Ovary (tissue), 7 donors: ENCODE measurements at regions not wholly inside any gene's neighbourhood (a gene's known extent, or its start where the extent isn't known, plus 50 kb on each side); places are given as distances from the start of the nearest gene placed in this dataset.

Source experiments
- DNase-seq, 5 donors: peaks; one replicate each; pipeline ENCODE4 v3.0.0-alpha.2; 2019 to 2020
- H3K27ac ChIP-seq, 2 donors: fragments of 200-600 bp; one replicate each; pipeline versions ENCODE4 v1.5.1 to v1.8.0; 2019 to 2022
- H3K27me3 ChIP-seq: fragments of 200-600 bp; one replicate; pipeline ENCODE4 v1.8.0; 2022
- H3K36me3 ChIP-seq: fragments of 200-600 bp; sonication (generic); one replicate; pipeline ENCODE4 v1.5.1; 2019
- H3K4me1 ChIP-seq: one replicate; pipeline ENCODE4 v1.8.1; 2013; ENCODE audit warnings: mild to moderate bottlenecking, moderate library complexity; ENCODE audit not compliant: insufficient read depth
- H3K4me3 ChIP-seq: fragments of 200-600 bp; sonication (generic); one replicate; pipeline ENCODE4 v1.5.1; 2017
- H3K9me3 ChIP-seq, 2 donors: fragments of 200-600 bp in 1 of 2; sonication (generic) in 1 of 2; one replicate each; pipeline versions ENCODE4 v1.5.1 to v1.8.1; 2013 to 2019; ENCODE audit warnings: mild to moderate bottlenecking in 1 of 2, moderate library complexity in 1 of 2
- EP300 ChIP-seq: sonication (generic); formaldehyde crosslinking; IDR thresholded peaks from one replicate; pipeline ENCODE4 v1.6.1; 2017; ENCODE audit warnings: antibody characterized with exemption
- POLR2A ChIP-seq: fragments of 450-650 bp; IDR thresholded peaks from one replicate; pipeline ENCODE4 v1.6.1; 2017; ENCODE audit warnings: antibody characterized with exemption, mild to moderate bottlenecking, moderate library complexity
- WGBS, 3 donors: extraction: QIAGEN DNeasy Blood & Tissue Kit in 1 of 3; methylation state at CpG; one replicate each; pipeline versions ENCODE4 v1.1.5 to v1.1.7; 2013 to 2017; 5-methylcytosine and 5-hydroxymethylcytosine counted together
- intact Hi-C, 4 donors: fragments of 100-400 bp; cut with DNase I; formaldehyde crosslinking; loops; one replicate each; pipeline versions ENCODE4 v1.11.0 to v1.15.1; 2022 to 2023
- TF ChIP-seq, protein P1 (sequence below), 3 donors: fragments of 450-650 bp in 2 of 3; fragments of 200-600 bp in 1 of 3; IDR thresholded peaks; one replicate each; pipeline versions ENCODE4 v1.5.1 to v1.8.0; 2016 to 2022; ENCODE audit warnings: antibody characterized with exemption in 3 of 3, mild to moderate bottlenecking in 1 of 3
- donor health status: DM: no; HTN: no; CAD: no; lungs with moderate emphysema.
- donor health status: DM: no; HTN: no; CAD: no.
- donor health status: Bipolar disorder and iron deficiency.
- donor health status: DM: no; HTN: no; CAD: no.
- donor health status: DM: yes; HTN: yes; CAD: no.

DNA sequence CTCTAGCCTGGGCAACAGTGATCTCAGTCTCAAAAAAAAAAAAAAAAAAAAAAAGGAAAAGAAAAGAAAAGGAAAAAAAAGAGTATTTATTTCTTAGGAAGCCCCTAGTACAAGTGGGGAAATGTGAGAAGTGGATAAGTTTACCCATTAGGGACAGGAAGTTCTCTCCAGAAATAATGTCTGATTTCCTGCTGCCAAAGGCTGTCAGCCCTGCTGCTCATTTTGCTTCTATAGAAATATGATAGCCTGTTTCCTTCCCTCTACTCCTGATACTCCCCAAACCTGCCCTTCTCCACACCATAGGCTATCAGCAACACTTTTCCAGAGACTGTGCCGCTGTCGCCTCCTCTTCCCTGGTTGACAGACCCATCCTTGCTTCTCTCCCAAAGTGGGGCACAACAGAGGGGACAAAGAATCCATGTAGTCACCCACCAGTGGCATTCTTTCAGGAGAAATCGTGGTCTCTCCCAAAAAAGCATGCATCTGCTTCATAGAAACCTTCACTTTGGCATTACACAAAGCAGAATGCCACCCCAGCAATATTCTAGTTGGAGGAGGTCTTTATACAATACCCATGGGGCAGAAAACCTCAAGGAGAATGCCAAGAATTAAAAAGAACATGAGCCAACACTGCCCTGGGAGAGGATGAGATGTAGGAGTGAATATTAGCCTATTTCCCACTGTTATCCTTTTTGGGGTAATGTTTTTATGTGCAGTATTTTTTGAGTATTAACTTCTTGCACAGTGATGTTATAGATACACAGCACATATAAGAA, 166.3 kb upstream of the NR5A2 start:
- no peaks in the 10 kb centered on the region for H3K4me1 ChIP-seq
- H3K27ac ChIP-seq = no peak overlapping the region
- H3K4me3 ChIP-seq = no peak overlapping the region
- no peaks in the 10 kb centered on the region for H3K9me3 ChIP-seq
- 65 to 79% (median 77%) methylated on average over 3 of the region's 3 CpGs for WGBS, 3 donors
- TF ChIP-seq, protein P1, sequence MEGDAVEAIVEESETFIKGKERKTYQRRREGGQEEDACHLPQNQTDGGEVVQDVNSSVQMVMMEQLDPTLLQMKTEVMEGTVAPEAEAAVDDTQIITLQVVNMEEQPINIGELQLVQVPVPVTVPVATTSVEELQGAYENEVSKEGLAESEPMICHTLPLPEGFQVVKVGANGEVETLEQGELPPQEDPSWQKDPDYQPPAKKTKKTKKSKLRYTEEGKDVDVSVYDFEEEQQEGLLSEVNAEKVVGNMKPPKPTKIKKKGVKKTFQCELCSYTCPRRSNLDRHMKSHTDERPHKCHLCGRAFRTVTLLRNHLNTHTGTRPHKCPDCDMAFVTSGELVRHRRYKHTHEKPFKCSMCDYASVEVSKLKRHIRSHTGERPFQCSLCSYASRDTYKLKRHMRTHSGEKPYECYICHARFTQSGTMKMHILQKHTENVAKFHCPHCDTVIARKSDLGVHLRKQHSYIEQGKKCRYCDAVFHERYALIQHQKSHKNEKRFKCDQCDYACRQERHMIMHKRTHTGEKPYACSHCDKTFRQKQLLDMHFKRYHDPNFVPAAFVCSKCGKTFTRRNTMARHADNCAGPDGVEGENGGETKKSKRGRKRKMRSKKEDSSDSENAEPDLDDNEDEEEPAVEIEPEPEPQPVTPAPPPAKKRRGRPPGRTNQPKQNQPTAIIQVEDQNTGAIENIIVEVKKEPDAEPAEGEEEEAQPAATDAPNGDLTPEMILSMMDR (IDR thresholded peaks at IDR 0.05) = no peak
- TF ChIP-seq EP300 (no peak), POLR2A (no peak)
- H3K36me3 ChIP-seq = no peaks in the 10 kb centered on the region
- H3K27me3 ChIP-seq = no peaks in the 10 kb centered on the region
- no peak for DNase-seq
- intact Hi-C loops = no loop called here

DNA sequence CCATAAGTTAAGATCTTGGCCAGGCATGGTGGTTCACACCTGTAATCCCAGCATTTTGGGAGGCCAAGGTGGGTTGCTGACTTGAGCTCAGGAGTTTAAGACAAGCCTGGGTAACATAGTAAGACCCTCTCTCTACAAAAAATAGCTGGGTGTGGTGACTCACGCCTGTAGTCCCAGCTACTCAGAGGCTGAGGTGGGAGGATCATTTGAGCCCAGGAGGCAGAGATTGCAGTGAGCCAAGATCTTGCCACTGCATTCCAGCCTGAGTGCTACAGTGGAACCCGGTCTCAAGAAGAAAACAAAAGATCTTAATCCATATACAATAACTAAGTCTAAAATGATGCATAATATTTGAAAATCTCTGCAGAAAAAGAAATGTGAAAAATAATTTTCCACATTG, 165.5 kb upstream of the NR5A2 start:
- Histone ChIP-seq H3K9me3 (no peaks in the 10 kb centered on the region), H3K27ac (no peak overlapping the region), H3K36me3 (no peaks in the 10 kb centered on the region), H3K4me1 (no peaks in the 10 kb centered on the region), H3K27me3 (no peaks in the 10 kb centered on the region), H3K4me3 (no peak overlapping the region)
- intact Hi-C loops = no loop called here
- WGBS, 3 donors = 57 to 78% (median 58%) methylated on average over 2 of the region's 2 CpGs
- DNase-seq = no peak
- TF ChIP-seq, protein P1 (IDR thresholded peaks at IDR 0.05) = no peak
- no peak for TF ChIP-seq POLR2A

- Histone ChIP-seq H3K4me3 (no peak overlapping the region), H3K4me1 (no peaks in the 10 kb centered on the region), H3K9me3 (no peaks in the 10 kb centered on the region), H3K27me3 (no peaks in the 10 kb centered on the region), H3K27ac (no peak overlapping the region), H3K36me3 (no peaks in the 10 kb centered on the region)
- TF ChIP-seq EP300 (no peak), POLR2A (no peak)
- TF ChIP-seq, protein P1 (IDR thresholded peaks at IDR 0.05) = no peak
- WGBS, 3 donors = 62 to 72% (median 62%) methylated on average over 5 of the region's 5 CpGs
- intact Hi-C loops = no loop called here
- no peak for DNase-seq
Measured at GRCh38 chr1:199866210-199866617, 161.3 kb upstream of the NR5A2 start.

DNA sequence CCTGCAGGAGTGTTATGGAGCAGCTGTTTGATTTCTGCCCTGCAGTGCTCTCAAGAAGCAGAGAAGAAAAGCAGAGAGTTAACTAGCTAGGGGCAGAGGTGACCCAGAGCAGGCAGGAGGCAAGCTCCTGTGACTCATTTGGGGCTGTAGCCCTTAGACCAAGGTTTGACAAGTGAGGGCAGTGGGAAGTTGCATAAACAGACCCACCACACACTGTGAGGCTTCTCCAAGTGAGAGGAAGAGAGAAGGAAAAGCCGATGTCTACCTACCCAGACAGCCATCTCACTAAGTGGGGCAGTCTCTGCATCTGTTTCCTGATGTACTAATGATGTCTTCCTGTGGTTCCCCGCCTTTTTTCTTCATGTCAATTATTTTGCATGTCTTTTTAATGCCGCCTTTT, 159.9 kb upstream of the NR5A2 start:
- WGBS, 3 donors = 72 to 73% (median 73%) methylated on average over 3 of the region's 3 CpGs
- TF ChIP-seq POLR2A (no peak), EP300 (no peak)
- TF ChIP-seq, protein P1 (IDR thresholded peaks at IDR 0.05) = no peak

More for the DNA sequence above, 159.9 kb upstream of the NR5A2 start:
- Histone ChIP-seq H3K36me3 (no peaks in the 10 kb centered on the region), H3K27ac (no peak overlapping the region), H3K27me3 (no peaks in the 10 kb centered on the region), H3K4me3 (no peak overlapping the region), H3K9me3 (no peaks in the 10 kb centered on the region), H3K4me1 (no peaks in the 10 kb centered on the region)
- no peak for DNase-seq
- intact Hi-C loops = no loop called here
